Kidney (tissue), 13 donors: ENCODE measurements at regions not wholly inside any gene's neighbourhood (a gene's known extent, or its start where the extent isn't known, plus 50 kb on each side); places are given as distances from the start of the nearest gene placed in this dataset.

Experiments used
- DNase-seq, 5 donors: peaks; one replicate each; pipeline ENCODE4 v3.0.0-alpha.2; 2013 to 2020
- FAIRE-seq: peaks from 2 replicates; lab custom pipeline; 2012; peaks lifted over from hg19 to GRCh38; lab: Jason Lieb, UNC
- H3K27ac ChIP-seq, 2 donors: one replicate each; pipeline ENCODE4 v1.7.0; 2013; ENCODE audit warnings: low read depth in 2 of 2, low read length in 2 of 2, inconsistent platforms in 1 of 2
- H3K27me3 ChIP-seq: one replicate; pipeline ENCODE4 v1.7.1; 2013; ENCODE audit warnings: low read length, inconsistent platforms; ENCODE audit not compliant: control insufficient read depth, insufficient read depth
- H3K36me3 ChIP-seq, 3 donors: one replicate each; pipeline versions ENCODE4 v1.7.0 to v1.7.1; 2013; ENCODE audit warnings: low read length in 3 of 3, control low read depth in 1 of 3, inconsistent platforms in 1 of 3; ENCODE audit not compliant: insufficient read depth in 3 of 3, control insufficient read depth in 2 of 3
- H3K4me1 ChIP-seq, 3 donors: one replicate each; pipeline versions ENCODE4 v1.7.0 to v1.7.1; 2013; ENCODE audit warnings: low read length in 3 of 3, inconsistent platforms in 1 of 3, low read depth in 1 of 3; ENCODE audit not compliant: control insufficient read depth in 2 of 3, insufficient read depth in 2 of 3
- H3K4me3 ChIP-seq, 3 donors: one replicate each; pipeline versions ENCODE4 v1.7.0 to v1.8.1; 2013; ENCODE audit warnings: low read length in 3 of 3, control low read depth in 1 of 3, inconsistent platforms in 1 of 3
- H3K9ac ChIP-seq, 3 donors: one replicate each; pipeline versions ENCODE4 v1.7.0 to v1.7.1; 2013; ENCODE audit warnings: low read length in 3 of 3, control low read depth in 1 of 3, inconsistent platforms in 1 of 3
- H3K9me3 ChIP-seq, 3 donors: one replicate each; pipeline versions ENCODE4 v1.7.0 to v1.7.1; 2013; ENCODE audit warnings: low read length in 3 of 3, control low read depth in 1 of 3, inconsistent platforms in 1 of 3; ENCODE audit not compliant: control insufficient read depth in 2 of 3, insufficient read depth in 1 of 3
- intact Hi-C: fragments of 100-400 bp; cut with DNase I; formaldehyde crosslinking; loops from one replicate; pipeline ENCODE4 v1.11.1; 2022
- TF ChIP-seq, protein P1 (sequence below): IDR thresholded peaks from 3 replicates; pipeline ENCODE4 v1.5.1; 2012; ENCODE audit warnings: mild to moderate bottlenecking, moderate library complexity, borderline replicate concordance; ENCODE audit not compliant: insufficient read depth; ENCODE audit errors: extremely low read depth
- donor health status: control.
- donor health status: control.
- donor health status: control.
- donor health status: control.
- donor health status: control.
- donor health status: DM: yes; HTN: yes; CAD: no.
- donor health status: Normal renal cell carcinoma (clear cell type).

DNA sequence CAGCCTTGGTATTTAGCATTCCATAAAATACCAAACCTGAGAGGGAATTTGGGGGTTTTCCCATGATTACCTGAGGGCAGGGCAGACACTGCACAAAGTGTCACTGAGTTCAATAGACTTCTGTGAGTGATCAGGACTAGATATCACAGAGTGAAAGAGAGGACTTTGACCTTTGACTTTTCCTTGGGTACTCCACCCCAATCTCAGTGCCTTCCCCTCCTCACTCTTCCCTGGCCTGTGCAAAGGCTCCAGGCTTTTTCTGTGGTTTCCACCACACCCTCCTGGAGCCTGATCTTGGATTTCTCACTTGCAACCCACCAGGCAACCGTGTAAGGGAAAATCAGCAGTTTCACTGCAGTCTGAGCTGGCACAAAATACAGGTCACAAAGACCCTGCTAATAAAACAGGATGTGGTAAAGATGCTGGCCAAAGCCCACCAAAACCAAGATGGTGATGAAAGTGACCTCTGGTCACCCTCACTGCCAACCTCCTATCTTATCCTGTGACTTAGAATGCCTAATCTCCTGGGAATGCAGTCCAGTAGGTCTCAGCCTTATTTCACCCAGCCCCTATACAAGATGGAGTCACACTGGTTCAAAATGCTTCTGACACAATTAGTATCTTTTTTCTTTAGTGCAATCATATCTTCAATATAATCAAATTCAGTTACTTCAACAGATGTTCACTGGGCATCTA lies 64.0 kb downstream of the BOD1L2 start:
- no peaks in the 10 kb centered on the region for H3K36me3 ChIP-seq
- DNase-seq (no peak), FAIRE-seq (no peak)
- H3K27me3 ChIP-seq, result no peaks in the 10 kb centered on the region
- no peak overlapping the region for H3K27ac ChIP-seq
- no peak overlapping the region for H3K9ac ChIP-seq
- H3K4me3 ChIP-seq, result no peak overlapping the region
- no peaks in the 10 kb centered on the region for H3K9me3 ChIP-seq
- TF ChIP-seq, protein P1, sequence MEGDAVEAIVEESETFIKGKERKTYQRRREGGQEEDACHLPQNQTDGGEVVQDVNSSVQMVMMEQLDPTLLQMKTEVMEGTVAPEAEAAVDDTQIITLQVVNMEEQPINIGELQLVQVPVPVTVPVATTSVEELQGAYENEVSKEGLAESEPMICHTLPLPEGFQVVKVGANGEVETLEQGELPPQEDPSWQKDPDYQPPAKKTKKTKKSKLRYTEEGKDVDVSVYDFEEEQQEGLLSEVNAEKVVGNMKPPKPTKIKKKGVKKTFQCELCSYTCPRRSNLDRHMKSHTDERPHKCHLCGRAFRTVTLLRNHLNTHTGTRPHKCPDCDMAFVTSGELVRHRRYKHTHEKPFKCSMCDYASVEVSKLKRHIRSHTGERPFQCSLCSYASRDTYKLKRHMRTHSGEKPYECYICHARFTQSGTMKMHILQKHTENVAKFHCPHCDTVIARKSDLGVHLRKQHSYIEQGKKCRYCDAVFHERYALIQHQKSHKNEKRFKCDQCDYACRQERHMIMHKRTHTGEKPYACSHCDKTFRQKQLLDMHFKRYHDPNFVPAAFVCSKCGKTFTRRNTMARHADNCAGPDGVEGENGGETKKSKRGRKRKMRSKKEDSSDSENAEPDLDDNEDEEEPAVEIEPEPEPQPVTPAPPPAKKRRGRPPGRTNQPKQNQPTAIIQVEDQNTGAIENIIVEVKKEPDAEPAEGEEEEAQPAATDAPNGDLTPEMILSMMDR, result no peak
- intact Hi-C loops, result no loop called here
- no peaks in the 10 kb centered on the region for H3K4me1 ChIP-seq

DNA sequence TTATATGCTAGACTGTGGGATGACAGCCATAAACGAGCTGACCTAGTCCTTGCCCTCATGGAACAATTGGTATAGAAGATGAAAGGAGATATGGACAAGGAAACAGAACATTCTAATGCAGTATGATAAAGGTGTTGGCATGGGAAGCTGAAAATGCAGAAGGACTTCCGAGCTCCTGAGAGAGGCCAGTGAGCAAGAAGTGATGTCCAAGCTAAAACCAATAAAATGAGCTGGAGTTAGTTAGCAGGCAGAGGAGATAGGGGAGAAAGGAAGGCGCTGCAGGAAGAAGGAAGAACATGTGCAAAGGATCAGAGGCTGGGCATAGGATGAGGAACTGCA lies 64.5 kb downstream of the BOD1L2 start:
- Histone ChIP-seq H3K27me3 (no peaks in the 10 kb centered on the region), H3K36me3 (no peaks in the 10 kb centered on the region), H3K27ac (no peak overlapping the region), H3K4me1 (no peaks in the 10 kb centered on the region), H3K9me3 (no peaks in the 10 kb centered on the region), H3K4me3 (no peak overlapping the region), H3K9ac (no peak overlapping the region)
- TF ChIP-seq, protein P1, result no peak
- intact Hi-C loops, result no loop called here
- FAIRE-seq (no peak), DNase-seq (no peak)

DNA sequence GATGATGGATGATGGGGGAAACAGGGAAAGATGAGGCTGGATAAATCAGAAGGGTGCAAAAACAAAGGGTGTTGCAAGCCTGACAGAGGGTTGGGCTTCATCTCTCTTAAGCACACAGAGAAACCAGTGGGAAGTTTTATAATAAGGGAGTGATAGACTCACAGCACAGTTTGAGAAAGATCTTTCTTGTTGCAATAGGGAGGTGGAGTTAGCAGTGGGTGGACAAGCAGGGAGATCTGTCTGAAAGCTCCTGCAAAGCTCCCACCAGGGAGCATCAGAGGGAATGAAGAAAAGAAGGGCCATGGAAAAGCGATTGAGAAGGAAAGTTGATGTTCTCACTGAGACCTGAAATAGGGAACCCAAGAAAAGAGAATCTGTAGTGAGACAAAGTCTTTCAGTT lies 64.9 kb downstream of the BOD1L2 start:
- Histone ChIP-seq H3K4me3 (no peak overlapping the region), H3K27me3 (no peaks in the 10 kb centered on the region), H3K9me3 (no peaks in the 10 kb centered on the region), H3K4me1 (no peaks in the 10 kb centered on the region), H3K27ac (no peak overlapping the region), H3K36me3 (no peaks in the 10 kb centered on the region), H3K9ac (no peak overlapping the region)
- intact Hi-C loops, result no loop called here
- no peak for DNase-seq
- TF ChIP-seq, protein P1, result no peak
- no peak for FAIRE-seq

DNA sequence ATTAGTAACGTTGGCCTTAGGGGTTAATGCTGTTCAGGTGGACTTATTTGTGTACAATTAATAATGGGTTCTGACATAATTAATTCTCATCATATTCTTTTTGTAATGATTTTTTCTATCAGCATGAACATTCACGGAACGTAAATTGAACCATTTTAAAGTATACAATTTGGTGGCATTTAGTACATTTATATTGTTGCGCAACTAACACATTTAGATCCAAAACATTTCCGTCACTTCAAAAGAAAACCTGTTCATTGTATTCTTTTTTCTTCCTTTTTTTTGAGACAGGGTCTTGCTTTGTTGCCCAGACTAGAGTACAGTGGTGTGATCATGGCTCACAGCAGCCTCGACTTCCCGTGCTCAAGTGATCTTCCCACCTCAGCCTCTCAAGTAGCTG lies 65.8 kb downstream of the BOD1L2 start:
- DNase-seq (no peak), FAIRE-seq (no peak)
- no peaks in the 10 kb centered on the region for H3K9me3 ChIP-seq
- no peak overlapping the region for H3K9ac ChIP-seq
- no peaks in the 10 kb centered on the region for H3K27me3 ChIP-seq
- intact Hi-C loops, result no loop called here
- H3K4me1 ChIP-seq, result no peaks in the 10 kb centered on the region
- no peak overlapping the region for H3K27ac ChIP-seq
- H3K4me3 ChIP-seq, result no peak overlapping the region
- TF ChIP-seq, protein P1, result no peak
- H3K36me3 ChIP-seq, result no peaks in the 10 kb centered on the region
